ENCODE measurements at regions not wholly inside any gene's neighbourhood (a gene's known extent, or its start where the extent isn't known, plus 50 kb on each side); places are given as distances from the start of the nearest gene placed in this dataset.

DNA sequence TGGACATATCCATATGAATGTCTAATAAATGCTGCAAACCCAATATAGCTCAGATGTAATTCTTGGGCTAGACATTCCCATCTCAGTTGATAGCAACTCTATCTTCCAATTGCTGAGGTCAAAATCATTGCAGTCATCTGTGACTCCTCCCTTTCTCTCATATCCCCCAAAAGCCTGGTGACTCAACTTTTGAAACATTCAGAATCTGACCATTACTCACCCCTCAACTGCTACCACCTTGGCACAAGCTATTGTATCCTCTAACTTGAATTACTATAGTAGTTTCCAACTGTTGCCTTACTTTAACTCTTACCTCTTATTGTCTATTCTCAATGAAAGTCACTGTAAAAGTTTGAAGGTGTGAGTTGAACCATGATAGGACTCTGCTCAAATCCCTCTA lies 600.1 kb upstream of the RGMB start:
- TF ChIP-seq SIN3A (IDR thresholded peaks at IDR 0.05; ENCODE audit: borderline replicate concordance, insufficient read depth, low read length) = no peak
- no peak for TF ChIP-seq POLR2AphosphoS5 (IDR thresholded peaks at IDR 0.05; ENCODE audit: low read depth, low read length)
- TF ChIP-seq, protein P1, sequence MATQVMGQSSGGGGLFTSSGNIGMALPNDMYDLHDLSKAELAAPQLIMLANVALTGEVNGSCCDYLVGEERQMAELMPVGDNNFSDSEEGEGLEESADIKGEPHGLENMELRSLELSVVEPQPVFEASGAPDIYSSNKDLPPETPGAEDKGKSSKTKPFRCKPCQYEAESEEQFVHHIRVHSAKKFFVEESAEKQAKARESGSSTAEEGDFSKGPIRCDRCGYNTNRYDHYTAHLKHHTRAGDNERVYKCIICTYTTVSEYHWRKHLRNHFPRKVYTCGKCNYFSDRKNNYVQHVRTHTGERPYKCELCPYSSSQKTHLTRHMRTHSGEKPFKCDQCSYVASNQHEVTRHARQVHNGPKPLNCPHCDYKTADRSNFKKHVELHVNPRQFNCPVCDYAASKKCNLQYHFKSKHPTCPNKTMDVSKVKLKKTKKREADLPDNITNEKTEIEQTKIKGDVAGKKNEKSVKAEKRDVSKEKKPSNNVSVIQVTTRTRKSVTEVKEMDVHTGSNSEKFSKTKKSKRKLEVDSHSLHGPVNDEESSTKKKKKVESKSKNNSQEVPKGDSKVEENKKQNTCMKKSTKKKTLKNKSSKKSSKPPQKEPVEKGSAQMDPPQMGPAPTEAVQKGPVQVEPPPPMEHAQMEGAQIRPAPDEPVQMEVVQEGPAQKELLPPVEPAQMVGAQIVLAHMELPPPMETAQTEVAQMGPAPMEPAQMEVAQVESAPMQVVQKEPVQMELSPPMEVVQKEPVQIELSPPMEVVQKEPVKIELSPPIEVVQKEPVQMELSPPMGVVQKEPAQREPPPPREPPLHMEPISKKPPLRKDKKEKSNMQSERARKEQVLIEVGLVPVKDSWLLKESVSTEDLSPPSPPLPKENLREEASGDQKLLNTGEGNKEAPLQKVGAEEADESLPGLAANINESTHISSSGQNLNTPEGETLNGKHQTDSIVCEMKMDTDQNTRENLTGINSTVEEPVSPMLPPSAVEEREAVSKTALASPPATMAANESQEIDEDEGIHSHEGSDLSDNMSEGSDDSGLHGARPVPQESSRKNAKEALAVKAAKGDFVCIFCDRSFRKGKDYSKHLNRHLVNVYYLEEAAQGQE (IDR thresholded peaks at IDR 0.05; ENCODE audit: insufficient read depth in 1 of 2, low read depth in 2 of 2, low read length in 2 of 2) = no peak
- TF ChIP-seq TAF1 (IDR thresholded peaks at IDR 0.05; ENCODE audit: borderline replicate concordance, insufficient read depth, low read length) = no peak
